ENCODE measurements at regions not wholly inside any gene's neighbourhood (a gene's known extent, or its start where the extent isn't known, plus 50 kb on each side); places are given as distances from the start of the nearest gene placed in this dataset.

DNA sequence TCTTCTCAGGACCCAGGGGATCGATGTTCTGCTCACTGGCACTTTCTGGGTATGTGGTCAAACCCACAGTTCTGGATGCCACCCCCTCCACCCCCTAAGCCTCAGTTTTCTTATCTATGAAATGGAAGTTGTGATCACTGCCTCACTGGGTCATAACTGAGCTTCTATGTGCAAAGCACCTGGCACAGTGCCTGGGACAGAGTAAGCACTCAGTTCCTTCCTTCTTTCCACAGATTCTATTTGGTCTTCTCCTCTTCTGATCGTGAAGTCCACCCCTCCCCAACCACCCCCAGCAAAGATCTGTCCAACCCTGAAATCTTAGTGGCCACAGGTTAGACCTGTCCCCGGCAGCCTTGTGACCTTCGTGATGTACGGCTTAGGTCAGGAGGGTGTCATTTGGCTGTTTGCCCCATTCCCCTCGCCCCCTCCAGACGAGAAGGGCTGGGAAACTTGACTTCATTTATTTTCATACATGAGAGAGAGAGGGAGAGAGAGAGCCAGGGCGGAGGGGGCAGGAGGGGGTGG lies 181.4 kb downstream of the FGF18 start:
- Histone ChIP-seq H3K9me3 (ENCODE audit: control insufficient read depth, insufficient read depth, low read depth, low read length) (no peaks in the 10 kb centered on the region), H3K36me3 (ENCODE audit: control insufficient read depth, insufficient read depth, low read length) (no peaks in the 10 kb centered on the region), H3K27me3 (ENCODE audit: control insufficient read depth, insufficient read depth, low read length) (peaks cover 7% of the 10 kb centered on the region; the same call in 1 of the 2 replicates), H3K4me1 (ENCODE audit: control insufficient read depth, insufficient read depth, low read length) (no peaks in the 10 kb centered on the region), H3K4me3 (ENCODE audit: low read depth in 2 of 2, low read length in 2 of 2) (no peak overlapping the region), H3K27ac (ENCODE audit: low read length) (no peak overlapping the region)
- in situ Hi-C loops (cut with HindIII; ENCODE audit: low pct_unique_long_range_greater_than_20kb, low sequenced_read_pairs), result no loop called here
- DNase-seq (ENCODE audit: low read depth, low spot score) (no peak), ATAC-seq (no peak)
- intact Hi-C loops (cut with micrococcal nuclease; ENCODE audit: unreplicated experiment), result no loop called here
- TF ChIP-seq POLR2AphosphoS5 (IDR thresholded peaks at IDR 0.05; ENCODE audit: low read depth, low read length) (no peak), SIN3A (IDR thresholded peaks at IDR 0.05; ENCODE audit: borderline replicate concordance, insufficient read depth, low read depth, low read length) (no peak), TCF7L2 (IDR thresholded peaks at IDR 0.05; ENCODE audit: low read depth, low read length) (no peak)
- TF ChIP-seq, protein P1, sequence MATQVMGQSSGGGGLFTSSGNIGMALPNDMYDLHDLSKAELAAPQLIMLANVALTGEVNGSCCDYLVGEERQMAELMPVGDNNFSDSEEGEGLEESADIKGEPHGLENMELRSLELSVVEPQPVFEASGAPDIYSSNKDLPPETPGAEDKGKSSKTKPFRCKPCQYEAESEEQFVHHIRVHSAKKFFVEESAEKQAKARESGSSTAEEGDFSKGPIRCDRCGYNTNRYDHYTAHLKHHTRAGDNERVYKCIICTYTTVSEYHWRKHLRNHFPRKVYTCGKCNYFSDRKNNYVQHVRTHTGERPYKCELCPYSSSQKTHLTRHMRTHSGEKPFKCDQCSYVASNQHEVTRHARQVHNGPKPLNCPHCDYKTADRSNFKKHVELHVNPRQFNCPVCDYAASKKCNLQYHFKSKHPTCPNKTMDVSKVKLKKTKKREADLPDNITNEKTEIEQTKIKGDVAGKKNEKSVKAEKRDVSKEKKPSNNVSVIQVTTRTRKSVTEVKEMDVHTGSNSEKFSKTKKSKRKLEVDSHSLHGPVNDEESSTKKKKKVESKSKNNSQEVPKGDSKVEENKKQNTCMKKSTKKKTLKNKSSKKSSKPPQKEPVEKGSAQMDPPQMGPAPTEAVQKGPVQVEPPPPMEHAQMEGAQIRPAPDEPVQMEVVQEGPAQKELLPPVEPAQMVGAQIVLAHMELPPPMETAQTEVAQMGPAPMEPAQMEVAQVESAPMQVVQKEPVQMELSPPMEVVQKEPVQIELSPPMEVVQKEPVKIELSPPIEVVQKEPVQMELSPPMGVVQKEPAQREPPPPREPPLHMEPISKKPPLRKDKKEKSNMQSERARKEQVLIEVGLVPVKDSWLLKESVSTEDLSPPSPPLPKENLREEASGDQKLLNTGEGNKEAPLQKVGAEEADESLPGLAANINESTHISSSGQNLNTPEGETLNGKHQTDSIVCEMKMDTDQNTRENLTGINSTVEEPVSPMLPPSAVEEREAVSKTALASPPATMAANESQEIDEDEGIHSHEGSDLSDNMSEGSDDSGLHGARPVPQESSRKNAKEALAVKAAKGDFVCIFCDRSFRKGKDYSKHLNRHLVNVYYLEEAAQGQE (IDR thresholded peaks at IDR 0.05; ENCODE audit: insufficient read depth in 1 of 2, low read depth in 2 of 2, low read length in 1 of 2), result no peak
- TF ChIP-seq, protein P2, sequence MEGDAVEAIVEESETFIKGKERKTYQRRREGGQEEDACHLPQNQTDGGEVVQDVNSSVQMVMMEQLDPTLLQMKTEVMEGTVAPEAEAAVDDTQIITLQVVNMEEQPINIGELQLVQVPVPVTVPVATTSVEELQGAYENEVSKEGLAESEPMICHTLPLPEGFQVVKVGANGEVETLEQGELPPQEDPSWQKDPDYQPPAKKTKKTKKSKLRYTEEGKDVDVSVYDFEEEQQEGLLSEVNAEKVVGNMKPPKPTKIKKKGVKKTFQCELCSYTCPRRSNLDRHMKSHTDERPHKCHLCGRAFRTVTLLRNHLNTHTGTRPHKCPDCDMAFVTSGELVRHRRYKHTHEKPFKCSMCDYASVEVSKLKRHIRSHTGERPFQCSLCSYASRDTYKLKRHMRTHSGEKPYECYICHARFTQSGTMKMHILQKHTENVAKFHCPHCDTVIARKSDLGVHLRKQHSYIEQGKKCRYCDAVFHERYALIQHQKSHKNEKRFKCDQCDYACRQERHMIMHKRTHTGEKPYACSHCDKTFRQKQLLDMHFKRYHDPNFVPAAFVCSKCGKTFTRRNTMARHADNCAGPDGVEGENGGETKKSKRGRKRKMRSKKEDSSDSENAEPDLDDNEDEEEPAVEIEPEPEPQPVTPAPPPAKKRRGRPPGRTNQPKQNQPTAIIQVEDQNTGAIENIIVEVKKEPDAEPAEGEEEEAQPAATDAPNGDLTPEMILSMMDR (IDR thresholded peaks at IDR 0.05), result no peak
- BruUV-seq (replicated peaks), result no TSS peak
- ChIA-PET POLR2A (no interaction called here), CTCF (no interaction called here)

DNA sequence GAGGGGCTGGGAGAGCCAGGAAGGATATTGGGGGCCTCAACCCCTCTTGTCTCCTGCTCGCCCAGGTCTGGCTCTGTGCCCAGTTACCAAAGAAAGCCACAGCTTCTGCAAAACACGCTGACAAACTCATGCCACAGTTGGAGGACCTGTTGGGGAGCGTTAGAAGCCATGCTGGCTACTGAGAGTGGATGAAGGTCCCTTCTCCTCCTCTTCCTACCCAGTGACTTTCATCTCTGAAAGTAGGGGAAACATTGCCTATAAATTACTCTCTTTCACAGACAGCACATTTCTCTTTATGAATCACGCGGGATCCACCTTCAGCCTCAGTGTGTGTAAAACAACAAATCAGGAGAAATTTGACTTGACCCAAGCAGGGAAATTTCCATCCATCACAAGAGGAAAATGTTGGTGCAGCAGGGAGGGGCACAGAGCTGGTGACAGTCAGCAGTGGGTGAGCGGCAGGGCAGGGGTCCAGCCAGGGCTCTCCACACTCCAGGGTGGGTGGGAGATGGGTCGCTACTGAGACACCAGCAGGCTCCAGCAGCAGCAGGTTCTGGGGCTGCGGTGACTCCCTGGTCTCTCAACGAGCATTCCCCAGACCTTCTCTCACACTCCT lies 181.9 kb downstream of the FGF18 start:
- ChIA-PET POLR2A (no interaction called here), CTCF (no interaction called here)
- BruUV-seq (replicated peaks), result no TSS peak
- no peak overlapping the region for H3K4me3 ChIP-seq (ENCODE audit: low read depth in 2 of 2, low read length in 2 of 2)
- TF ChIP-seq, protein P2 (IDR thresholded peaks at IDR 0.05), result no peak
- TF ChIP-seq POLR2AphosphoS5 (IDR thresholded peaks at IDR 0.05; ENCODE audit: low read depth, low read length) (no peak), TCF7L2 (IDR thresholded peaks at IDR 0.05; ENCODE audit: low read depth, low read length) (no peak), SIN3A (IDR thresholded peaks at IDR 0.05; ENCODE audit: borderline replicate concordance, insufficient read depth, low read depth, low read length) (no peak)
- TF ChIP-seq, protein P1 (IDR thresholded peaks at IDR 0.05; ENCODE audit: insufficient read depth in 1 of 2, low read depth in 2 of 2, low read length in 1 of 2), result no peak
- no peaks in the 10 kb centered on the region for H3K36me3 ChIP-seq (ENCODE audit: control insufficient read depth, insufficient read depth, low read length)
- in situ Hi-C loops (cut with HindIII; ENCODE audit: low pct_unique_long_range_greater_than_20kb, low sequenced_read_pairs) (no loop called here), intact Hi-C loops (cut with micrococcal nuclease; ENCODE audit: unreplicated experiment) (no loop called here)
- no peak for DNase-seq (ENCODE audit: low read depth, low spot score)
- no peak for ATAC-seq
- H3K27me3 ChIP-seq (ENCODE audit: control insufficient read depth, insufficient read depth, low read length), result peaks cover 7% of the 10 kb centered on the region; the same call in 1 of the 2 replicates
- peaks cover under 1% of the 10 kb centered on the region; the same call in 1 of the 2 replicates for H3K9me3 ChIP-seq (ENCODE audit: control insufficient read depth, insufficient read depth, low read depth, low read length)
- no peak overlapping the region for H3K27ac ChIP-seq (ENCODE audit: low read length)
- H3K4me1 ChIP-seq (ENCODE audit: control insufficient read depth, insufficient read depth, low read length), result no peaks in the 10 kb centered on the region

Measured in Panc1 (cell line).